ENCODE measurements at regions not wholly inside any gene's neighbourhood (a gene's known extent, or its start where the extent isn't known, plus 50 kb on each side); places are given as distances from the start of the nearest gene placed in this dataset.
"Not testable (repeated sequence)": the region's sequence is repeated elsewhere in the genome, so short reads cannot be mapped to it uniquely, and the experiment has no call there.

- intact Hi-C loops (cut with DNase I): no loop called here
- DNase-seq (ENCODE audit: missing footprints) (no peak), ATAC-seq (no peak)
Measured at GRCh38 chr1:118290046-118290445, 105.0 kb upstream of the SPAG17 start.

DNA sequence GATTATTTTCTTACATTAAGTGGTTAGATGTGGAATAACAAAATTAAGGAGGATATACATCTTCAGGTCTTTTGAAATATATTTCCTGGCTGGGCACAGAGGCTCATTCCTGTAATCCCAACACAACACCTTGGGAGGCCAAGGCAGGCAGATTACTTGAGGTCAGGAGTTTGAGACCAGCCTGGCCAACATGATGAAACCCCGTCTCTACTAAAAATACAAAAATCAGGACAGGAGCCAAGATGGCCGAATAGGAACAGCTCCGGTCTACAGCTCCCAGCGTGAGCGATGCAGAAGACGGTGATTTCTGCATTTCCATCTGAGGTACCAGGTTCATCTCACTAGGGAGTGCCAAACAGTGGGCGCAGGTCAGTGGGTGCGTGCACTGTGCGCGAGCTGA lies 95.6 kb upstream of the SPAG17 start:
- DNase-seq (ENCODE audit: missing footprints); ATAC-seq; intact Hi-C loops (cut with DNase I): not testable (repeated sequence)

DNA sequence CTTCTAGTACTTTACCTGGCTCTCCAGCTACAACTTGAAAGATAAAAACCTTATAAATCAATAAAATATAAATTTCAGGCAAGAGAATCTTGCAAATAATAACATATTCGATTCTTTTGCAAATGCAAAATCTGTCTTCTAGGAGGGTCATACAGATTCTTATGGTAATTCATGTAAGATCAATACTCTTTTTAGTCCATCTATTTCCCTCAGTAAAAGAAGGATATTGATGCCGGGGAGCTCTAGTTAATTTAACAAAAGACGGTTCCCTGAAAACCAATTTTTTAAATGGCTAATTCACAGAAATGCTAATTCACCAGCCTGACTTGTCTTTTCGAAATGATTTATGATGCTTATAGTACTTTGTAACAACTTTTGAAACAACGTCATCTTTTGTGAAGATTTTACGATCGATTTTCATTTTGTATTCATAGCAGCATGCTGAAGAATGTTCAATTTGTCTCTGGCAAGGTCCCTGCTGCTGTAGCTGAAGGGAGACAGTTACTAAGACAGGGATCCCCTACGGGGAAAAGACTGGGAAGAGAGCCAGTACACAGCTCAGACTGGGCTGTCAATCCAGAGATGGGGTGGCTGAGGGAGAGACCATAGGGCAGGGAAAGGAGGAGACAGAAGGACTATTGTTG lies 90.6 kb upstream of the SPAG17 start:
- intact Hi-C loops (cut with DNase I): no loop called here
- DNase-seq (ENCODE audit: missing footprints) (no peak), ATAC-seq (no peak)

DNA sequence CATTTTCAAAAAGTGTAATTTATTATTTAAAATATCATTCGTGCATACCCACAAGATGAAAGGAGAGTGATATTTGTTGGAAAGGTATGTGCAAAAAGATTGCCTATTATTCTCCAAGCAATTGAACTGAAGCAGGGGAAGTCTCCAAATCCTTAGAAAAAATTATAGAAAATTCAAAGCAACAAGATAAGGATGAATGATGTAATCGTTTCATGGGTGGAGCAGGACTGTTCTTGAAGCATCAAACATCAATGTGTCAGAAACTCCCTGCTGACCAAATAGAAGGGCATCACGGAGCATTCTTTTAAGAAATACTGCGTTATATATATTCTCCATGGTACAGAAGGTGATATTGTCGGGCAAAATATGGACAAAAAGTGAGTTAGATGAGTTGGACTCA lies 87.9 kb upstream of the SPAG17 start:
- DNase-seq (ENCODE audit: missing footprints) (no peak), ATAC-seq (no peak)
- intact Hi-C loops (cut with DNase I): no loop called here

GRCh38 chr1:118271883-118272282 lies 86.9 kb upstream of the SPAG17 start:
- no peak for ATAC-seq
- intact Hi-C loops (cut with DNase I): no loop called here
- no peak for DNase-seq (ENCODE audit: missing footprints)

GRCh38 chr1:118269598-118269997 lies 84.6 kb upstream of the SPAG17 start:
- DNase-seq (ENCODE audit: missing footprints): no peak

GRCh38 chr1:118266436-118266835 lies 81.4 kb upstream of the SPAG17 start:
- no peak for DNase-seq (ENCODE audit: missing footprints)
- intact Hi-C loops (cut with DNase I): no loop called here
- ATAC-seq: no peak

More at GRCh38 chr1:118269598-118269997, 84.6 kb upstream of the SPAG17 start:
- intact Hi-C loops (cut with DNase I): no loop called here
- no peak for ATAC-seq

DNA sequence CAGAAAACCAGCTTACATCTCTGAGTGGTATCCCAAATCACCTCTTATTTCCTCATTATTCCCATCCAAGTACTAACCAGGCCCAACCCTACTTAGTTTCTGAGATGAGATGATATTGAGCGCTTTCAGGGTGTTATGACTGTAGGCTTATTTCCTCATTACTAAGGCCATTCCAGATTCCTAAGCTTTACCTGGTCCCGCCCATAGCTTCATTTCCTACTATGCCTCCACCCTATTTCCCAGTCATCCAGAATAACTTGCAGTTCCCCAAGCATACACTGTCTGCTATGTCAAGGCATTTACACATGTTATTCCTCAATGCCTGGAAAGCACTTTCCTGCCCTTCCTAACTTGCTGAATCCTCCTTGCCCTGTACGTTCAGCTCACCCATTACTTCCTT lies 79.3 kb upstream of the SPAG17 start:
- ATAC-seq: no peak
- no peak for DNase-seq (ENCODE audit: missing footprints)
- intact Hi-C loops (cut with DNase I): no loop called here

DNA sequence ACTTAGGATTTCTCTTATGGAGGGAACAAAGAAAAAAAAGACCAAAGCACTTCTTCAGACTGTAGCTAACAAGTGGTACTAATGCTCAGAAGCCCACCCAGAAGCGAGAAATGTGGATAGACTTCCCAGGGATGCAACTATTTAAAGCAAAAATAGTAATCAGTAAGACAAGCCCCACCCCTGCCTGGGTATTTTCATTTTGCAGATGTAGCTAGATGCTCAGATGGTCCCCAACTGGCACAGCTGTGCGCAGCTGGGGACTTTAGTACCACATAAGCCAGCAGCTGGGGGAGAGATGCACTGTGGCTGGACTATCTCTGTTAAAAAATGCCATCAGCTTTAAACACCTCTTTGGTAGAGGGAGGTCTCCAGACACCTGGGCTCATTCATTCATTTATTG lies 77.8 kb upstream of the SPAG17 start:
- intact Hi-C loops (cut with DNase I): no loop called here
- ATAC-seq: no peak

GRCh38 chr1:118258975-118259374 lies 73.9 kb upstream of the SPAG17 start:
- intact Hi-C loops (cut with DNase I): no loop called here
- ATAC-seq (no peak), DNase-seq (ENCODE audit: missing footprints) (no peak)

More for the DNA sequence above, 77.8 kb upstream of the SPAG17 start:
- DNase-seq (ENCODE audit: missing footprints): no peak

GRCh38 chr1:118257946-118258345 lies 72.9 kb upstream of the SPAG17 start:
- DNase-seq (ENCODE audit: missing footprints) (no peak), ATAC-seq (no peak)
- intact Hi-C loops (cut with DNase I): no loop called here

GRCh38 chr1:118254491-118255425 lies 69.7 kb upstream of the SPAG17 start:
- DNase-seq (ENCODE audit: missing footprints): no peak
- ATAC-seq: no peak
- intact Hi-C loops (cut with DNase I): no loop called here

DNA sequence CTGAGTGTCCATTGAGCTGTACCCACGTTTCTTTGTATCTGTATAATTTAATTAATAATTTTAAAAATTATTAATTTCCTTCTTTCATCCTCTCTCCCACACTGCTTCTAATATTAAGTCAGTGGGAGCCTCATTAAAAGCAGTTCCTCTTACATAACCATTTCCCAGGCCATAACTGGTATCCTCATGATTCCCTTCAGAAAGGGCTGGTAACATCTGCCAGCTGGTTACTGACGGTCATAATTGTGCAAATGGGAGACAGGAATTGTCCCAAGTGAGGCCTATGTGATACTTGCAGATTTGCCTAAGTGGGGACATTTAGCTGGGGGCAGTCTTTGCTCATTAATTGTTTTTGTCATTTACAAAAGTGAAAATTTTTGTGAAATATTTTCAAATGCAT lies 69.0 kb upstream of the SPAG17 start:
- ATAC-seq (no peak), DNase-seq (ENCODE audit: missing footprints) (no peak)
- intact Hi-C loops (cut with DNase I): no loop called here

DNA sequence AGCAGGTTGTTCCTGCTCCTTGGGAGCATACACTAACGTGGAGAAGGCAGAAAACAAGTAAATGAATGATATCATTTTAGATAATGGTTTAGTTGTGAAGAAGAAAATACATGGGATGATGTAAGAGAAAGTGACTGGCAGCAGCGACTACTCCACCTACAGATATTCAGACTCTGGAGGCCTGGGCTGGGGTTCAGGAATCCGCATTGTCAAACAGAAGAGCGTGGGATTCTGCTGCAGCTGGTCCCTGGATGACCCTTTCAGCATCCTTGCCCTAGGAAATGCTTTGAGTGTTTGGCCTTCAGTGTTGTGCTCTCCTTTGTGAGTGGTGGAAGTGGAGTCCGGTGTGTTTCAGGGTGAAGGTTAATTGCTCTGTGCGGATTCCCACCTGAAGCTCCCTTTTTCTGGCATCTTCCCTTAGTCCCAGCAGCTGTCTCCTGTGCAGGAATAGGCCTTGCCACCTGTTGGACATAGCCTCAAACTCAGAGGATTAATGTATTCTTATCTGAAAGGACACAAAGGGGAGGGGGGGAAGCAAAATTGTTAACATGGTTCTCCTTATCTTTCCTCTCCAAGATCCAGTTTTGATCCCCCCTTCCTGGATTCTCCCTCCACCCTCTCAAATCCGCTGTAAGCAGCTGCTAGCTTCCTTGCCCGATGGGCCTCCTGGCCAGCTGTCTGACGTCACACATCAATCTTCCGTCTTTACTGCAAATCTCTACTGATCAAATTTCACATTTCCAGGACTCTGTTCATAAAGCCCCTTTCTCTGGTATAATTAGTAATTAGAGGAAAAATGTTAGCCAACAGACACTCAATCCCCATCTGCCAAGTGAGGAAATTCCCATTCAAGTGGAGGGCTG lies 68.3 kb upstream of the SPAG17 start:
- intact Hi-C loops (cut with DNase I): no loop called here
- no peak for DNase-seq (ENCODE audit: missing footprints)
- no peak for ATAC-seq

DNA sequence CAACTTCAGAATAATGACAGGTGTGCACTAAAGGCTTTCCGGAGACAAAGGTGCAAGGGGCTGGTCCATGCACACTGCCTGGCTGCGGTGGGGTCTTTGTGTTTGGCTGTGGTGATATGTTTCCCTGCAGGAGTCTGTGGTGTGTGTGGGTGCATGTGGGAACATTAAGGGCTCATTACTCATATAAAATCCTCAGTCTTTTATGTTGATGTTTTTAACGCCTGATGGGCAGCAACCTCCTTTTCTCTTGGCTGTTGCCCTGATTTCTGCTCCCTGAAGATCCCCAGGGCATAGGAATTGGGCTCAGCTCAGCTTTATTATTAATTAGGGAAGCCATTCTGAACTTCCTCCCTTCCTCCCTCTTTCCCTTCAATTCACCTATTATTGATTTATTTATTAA lies 67.6 kb upstream of the SPAG17 start:
- ATAC-seq (no peak), DNase-seq (ENCODE audit: missing footprints) (no peak)
- intact Hi-C loops (cut with DNase I): no loop called here

DNA sequence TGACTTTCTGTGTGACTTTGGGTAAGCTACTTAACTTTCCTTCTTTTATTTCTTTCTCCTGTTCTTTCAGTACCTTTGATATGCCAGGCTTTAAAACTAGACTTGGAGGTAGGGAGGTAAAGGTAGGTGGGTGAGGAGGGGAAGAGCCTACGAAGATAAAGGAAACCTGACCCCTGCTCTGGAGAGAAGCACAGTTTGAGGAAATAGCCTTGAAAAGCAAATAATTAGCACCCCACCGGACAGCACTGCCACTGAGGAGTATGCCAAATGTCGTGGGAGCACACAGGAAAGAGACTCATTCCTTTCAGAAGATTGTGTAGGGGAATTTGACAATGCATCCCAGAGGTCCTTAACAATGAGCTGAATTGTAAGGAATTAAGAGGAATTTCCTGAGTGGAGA lies 65.2 kb upstream of the SPAG17 start:
- ATAC-seq (no peak), DNase-seq (ENCODE audit: missing footprints) (no peak)
- intact Hi-C loops (cut with DNase I): no loop called here

- DNase-seq (ENCODE audit: missing footprints): no peak
- no peak for ATAC-seq
- intact Hi-C loops (cut with DNase I): no loop called here
Measured at GRCh38 chr1:118249641-118250040, 64.6 kb upstream of the SPAG17 start.

DNA sequence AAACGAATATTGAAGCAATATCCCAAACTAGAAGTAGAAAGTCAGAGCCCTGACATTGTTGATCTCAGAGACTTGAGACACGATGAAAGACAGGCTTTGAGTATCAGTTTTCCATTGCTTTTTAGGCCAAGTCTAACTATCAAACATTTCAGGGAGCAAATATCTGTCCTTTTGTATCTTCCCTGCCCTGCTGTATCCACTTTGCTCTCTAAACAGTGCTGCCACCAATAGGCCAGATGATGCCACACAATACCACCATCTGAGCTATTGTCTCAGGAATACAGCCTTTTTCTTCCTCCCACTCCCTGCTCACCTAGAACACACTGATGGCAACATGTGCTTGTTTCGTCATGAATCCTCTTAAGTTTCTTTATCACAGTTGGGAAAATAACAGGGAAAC lies 62.6 kb upstream of the SPAG17 start:
- DNase-seq (ENCODE audit: missing footprints): no peak
- ATAC-seq: no peak
- intact Hi-C loops (cut with DNase I): no loop called here

- intact Hi-C loops (cut with DNase I): no loop called here
- ATAC-seq (no peak), DNase-seq (ENCODE audit: missing footprints) (no peak)
Measured at GRCh38 chr1:118246646-118247045, 61.6 kb upstream of the SPAG17 start.
